OCI-LY7 (cell line): ENCODE measurements at regions not wholly inside any gene's neighbourhood (a gene's known extent, or its start where the extent isn't known, plus 50 kb on each side); places are given as distances from the start of the nearest gene placed in this dataset.

Experiments
- BruUV-seq: library from RNA; stranded (reverse); fragments of 400-500 nt; replicated peaks from 2 replicates; lab custom pipeline; 2021; lab: Mats Ljungman, UMichigan
- CTCF ChIA-PET: fragments of 300-600 bp; sonication (Branson Sonifier 250); formaldehyde crosslinking; loops from one replicate; lab custom pipeline; 2022; ENCODE audit warnings: antibody characterized with exemption; ENCODE audit not compliant: unreplicated experiment; lab: Charles Lee
- POLR2A ChIA-PET: fragments of 300-600 bp; sonication (Branson Sonifier 250); formaldehyde crosslinking; loops from one replicate; lab custom pipeline; 2022; ENCODE audit warnings: antibody characterized with exemption; lab: Charles Lee
- DNase-seq: peaks from one replicate; pipeline ENCODE4 v3.0.0-alpha.2; 2015; ENCODE audit warnings: low spot score
- H2AFZ ChIP-seq: fragments of 200-600 bp; sonication (generic), shearing (Covaris generic); 2 replicates; pipeline ENCODE4 v1.6.1; 2014; ENCODE audit warnings: mild to moderate bottlenecking, antibody characterized with exemption, low read length, moderate library complexity
- H3K27ac ChIP-seq: fragments of 200-600 bp; sonication (generic); 2 replicates; pipeline ENCODE4 v1.5.1; 2014; ENCODE audit warnings: mixed run types, low read depth, mild to moderate bottlenecking, moderate library complexity, low read length, inconsistent platforms; ENCODE audit not compliant: poor library complexity, severe bottlenecking
- H3K36me3 ChIP-seq: fragments of 200-600 bp; sonication (generic); 2 replicates; pipeline ENCODE4 v1.6.1; 2014; ENCODE audit warnings: mild to moderate bottlenecking, antibody characterized with exemption, low read length, moderate library complexity, mixed read lengths; ENCODE audit not compliant: insufficient read depth
- H3K4me1 ChIP-seq: fragments of 200-600 bp; sonication (generic); 2 replicates; pipeline ENCODE4 v1.5.1; 2014; ENCODE audit warnings: mild to moderate bottlenecking, low read length; ENCODE audit not compliant: insufficient read depth, poor library complexity, severe bottlenecking
- H3K4me2 ChIP-seq: fragments of 200-600 bp; sonication (generic); 2 replicates; pipeline ENCODE4 v1.6.1; 2014; ENCODE audit warnings: mild to moderate bottlenecking, low read length
- H3K4me3 ChIP-seq: fragments of 200-600 bp; sonication (generic); 2 replicates; pipeline ENCODE4 v1.5.1; 2014; ENCODE audit warnings: mild to moderate bottlenecking, low read depth, low read length; ENCODE audit not compliant: poor library complexity, severe bottlenecking
- H3K79me2 ChIP-seq: fragments of 200-600 bp; sonication (generic); 2 replicates; pipeline ENCODE4 v1.6.1; 2016; ENCODE audit warnings: low read depth, mild to moderate bottlenecking, low read length, moderate library complexity, mixed read lengths; ENCODE audit not compliant: insufficient read depth
- H3K9me2 ChIP-seq: fragments of 200-600 bp; sonication (generic); 2 replicates; pipeline ENCODE4 v1.6.1; 2016; ENCODE audit warnings: mild to moderate bottlenecking, low read length, mixed read lengths; ENCODE audit not compliant: insufficient read depth
- H3K9me3 ChIP-seq: fragments of 200-600 bp; sonication (generic); 2 replicates; pipeline ENCODE4 v1.6.1; 2014; ENCODE audit warnings: mild to moderate bottlenecking, mixed run types, low read length, mixed read lengths
- H4K20me1 ChIP-seq: fragments of 200-600 bp; sonication (generic); 2 replicates; pipeline ENCODE4 v1.6.1; 2014; ENCODE audit warnings: mild to moderate bottlenecking, antibody characterized with exemption, low read length, moderate library complexity, mixed read lengths; ENCODE audit not compliant: insufficient read depth
- CTCF ChIP-seq: fragments of 200-600 bp; sonication (generic); conservative IDR thresholded peaks from 2 replicates; pipeline ENCODE4 v1.5.1; 2014; ENCODE audit warnings: mild to moderate bottlenecking, antibody characterized with exemption, low read length, moderate library complexity, mixed read lengths
- EZH2phosphoT487 ChIP-seq: fragments of 200-600 bp; sonication (generic); IDR thresholded peaks from 2 replicates; pipeline ENCODE4 v1.6.1; 2018; ENCODE audit warnings: low read depth, borderline replicate concordance, mild to moderate bottlenecking, mixed run types, antibody characterized with exemption, low read length, moderate library complexity, mixed read lengths
- intact Hi-C: fragments of 100-400 bp; cut with micrococcal nuclease; formaldehyde crosslinking; loops from one replicate; pipeline ENCODE4 v1.10.0; 2022; ENCODE audit not compliant: unreplicated experiment

- Histone ChIP-seq H3K4me2 (no peak overlapping the region), H3K9me3 (no peaks in the 10 kb centered on the region), H3K9me2 (no peaks in the 10 kb centered on the region), H3K4me1 (no peaks in the 10 kb centered on the region), H3K79me2 (no peaks in the 10 kb centered on the region), H3K4me3 (no peak overlapping the region), H3K36me3 (no peaks in the 10 kb centered on the region), H4K20me1 (no peaks in the 10 kb centered on the region), H2AFZ (no peak overlapping the region), H3K27ac (no peak overlapping the region)
- no peak for DNase-seq
- ChIA-PET CTCF (no interaction called here), POLR2A (no interaction called here)
- BruUV-seq: no TSS peak
- intact Hi-C loops: no loop called here
- TF ChIP-seq EZH2phosphoT487 (no peak), CTCF (no peak)
Measured at GRCh38 chr2:57182916-57183315, 863.7 kb upstream of the VRK2 start.

- H3K4me2 ChIP-seq: no peak overlapping the region
- H3K27ac ChIP-seq: no peak overlapping the region
- no peak overlapping the region for H2AFZ ChIP-seq
- intact Hi-C loops: no loop called here
- no TSS peak for BruUV-seq
- DNase-seq: no peak
- no peak overlapping the region for H3K4me3 ChIP-seq
- H3K4me1 ChIP-seq: no peaks in the 10 kb centered on the region
- no peaks in the 10 kb centered on the region for H4K20me1 ChIP-seq
- H3K9me2 ChIP-seq: no peaks in the 10 kb centered on the region
- no peaks in the 10 kb centered on the region for H3K36me3 ChIP-seq
- ChIA-PET POLR2A (no interaction called here), CTCF (no interaction called here)
- TF ChIP-seq EZH2phosphoT487 (no peak), CTCF (no peak)
- H3K79me2 ChIP-seq: no peaks in the 10 kb centered on the region
- no peaks in the 10 kb centered on the region for H3K9me3 ChIP-seq
Measured at GRCh38 chr2:57185568-57185967, 861.0 kb upstream of the VRK2 start.

- POLR2A ChIA-PET: no interaction called here
- DNase-seq: no peak
Measured at GRCh38 chr2:57190007-57190406, 856.6 kb upstream of the VRK2 start.

More at GRCh38 chr2:57190007-57190406, 856.6 kb upstream of the VRK2 start:
- Histone ChIP-seq H3K4me3 (no peak overlapping the region), H3K4me1 (no peaks in the 10 kb centered on the region), H3K36me3 (no peaks in the 10 kb centered on the region), H3K27ac (no peak overlapping the region), H3K9me2 (no peaks in the 10 kb centered on the region), H3K9me3 (no peaks in the 10 kb centered on the region), H3K4me2 (no peak overlapping the region), H3K79me2 (no peaks in the 10 kb centered on the region), H2AFZ (no peak overlapping the region), H4K20me1 (no peaks in the 10 kb centered on the region)
- CTCF ChIA-PET: no interaction called here
- TF ChIP-seq EZH2phosphoT487 (no peak), CTCF (no peak)
- no TSS peak for BruUV-seq
- intact Hi-C loops: no loop called here
